B cell (primary cell): ENCODE measurements at regions not wholly inside any gene's neighbourhood (a gene's known extent, or its start where the extent isn't known, plus 50 kb on each side); places are given as distances from the start of the nearest gene placed in this dataset.

Experiments
- ATAC-seq: fragments of 200-7000 bp; cut with Tn5 transposase; one replicate; pipeline ENCODE4 v1.10.0; 2021; ENCODE audit warnings: low read depth, mild to moderate bottlenecking, moderate number of reproducible peaks, moderate library complexity
- CTCF ChIA-PET: fragments of 350-600 bp; sonication (Branson Sonifier 250); formaldehyde crosslinking; loops from one replicate; lab custom pipeline; 2021; ENCODE audit warnings: antibody characterized with exemption, inconsistent platforms; lab: Charles Lee
- POLR2A ChIA-PET: fragments of 350-600 bp; sonication (Branson Sonifier 250); formaldehyde crosslinking; loops from one replicate; lab custom pipeline; 2021; ENCODE audit warnings: antibody characterized with exemption; lab: Charles Lee
- DNase-seq: peaks from one replicate; pipeline ENCODE4 v3.0.0; 2013
- H2AFZ ChIP-seq: 2 replicates; pipeline ENCODE4 v1.6.1; 2012; ENCODE audit warnings: mild to moderate bottlenecking, low read depth, low read length; ENCODE audit not compliant: insufficient read depth, poor library complexity, severe bottlenecking
- H3K27ac ChIP-seq, 2 donors: 1 replicate in 1 of 2; 2 replicates in 1 of 2; pipeline ENCODE4 v1.5.1; 2012 to 2013; ENCODE audit warnings: low read length in 2 of 2, mild to moderate bottlenecking in 2 of 2, moderate library complexity in 1 of 2
- H3K27me3 ChIP-seq, 4 experiments: fragments of 200-600 bp in 1 of 4; sonication (generic) in 1 of 4; replicated peaks in 1 of 4; 1 replicate in 2 of 4; 2 replicates in 2 of 4; pipeline versions ENCODE4 v1.6.1 to v1.7.0; 2013 to 2016; ENCODE audit warnings: low read length in 3 of 4, mild to moderate bottlenecking in 2 of 4, mixed read lengths in 1 of 4, moderate library complexity in 1 of 4; ENCODE audit not compliant: insufficient read depth in 4 of 4, control insufficient read depth in 3 of 4; ENCODE audit errors: control extremely low read depth in 1 of 4
- H3K36me3 ChIP-seq, 2 experiments: replicated peaks in 1 of 2; 1 replicate in 1 of 2; 2 replicates in 1 of 2; pipeline versions ENCODE4 v1.6.1 to v1.7.1; 2013; ENCODE audit warnings: low read length in 1 of 2; ENCODE audit not compliant: insufficient read depth in 2 of 2, control insufficient read depth in 1 of 2; ENCODE audit errors: control extremely low read depth in 1 of 2, extremely low read depth in 1 of 2
- H3K4me1 ChIP-seq, 2 donors: fragments of 200-600 bp in 1 of 2; sonication (generic) in 1 of 2; 1 replicate in 1 of 2; 2 replicates in 1 of 2; pipeline versions ENCODE4 v1.5.1 to v1.6.1; 2013 to 2017; ENCODE audit warnings: low read length in 2 of 2; ENCODE audit not compliant: control insufficient read depth in 2 of 2, insufficient read depth in 2 of 2
- H3K4me2 ChIP-seq: replicated peaks from 2 replicates; pipeline ENCODE3; 2012; ENCODE audit warnings: mild to moderate bottlenecking, low read depth, low read length; ENCODE audit not compliant: poor library complexity, severe bottlenecking
- H3K4me3 ChIP-seq, 5 experiments: fragments of 200-600 bp in 1 of 5; sonication (generic) in 1 of 5; 1 replicate in 3 of 5; 2 replicates in 2 of 5; pipeline versions ENCODE4 v1.5.1 to v1.7.0; 2011 to 2016; ENCODE audit warnings: low read length in 4 of 5, mild to moderate bottlenecking in 4 of 5, low read depth in 2 of 5, control low read depth in 1 of 5, moderate library complexity in 1 of 5; ENCODE audit not compliant: insufficient read depth in 1 of 5; ENCODE audit errors: control extremely low read depth in 1 of 5, extremely low read depth in 1 of 5
- H3K79me2 ChIP-seq: fragments of 200-600 bp; sonication (generic); one replicate; pipeline ENCODE4 v1.6.0; 2016; ENCODE audit warnings: low read length; ENCODE audit not compliant: control insufficient read depth, insufficient read depth
- H3K9ac ChIP-seq: fragments of 200-600 bp; sonication (generic); 2 replicates; pipeline ENCODE4 v1.6.1; 2017; ENCODE audit warnings: mild to moderate bottlenecking, low read length, moderate library complexity
- H3K9me3 ChIP-seq, 3 donors: one replicate each; pipeline versions ENCODE4 v1.6.1 to v1.7.1; 2013; ENCODE audit warnings: low read length in 2 of 3; ENCODE audit not compliant: control insufficient read depth in 2 of 3, insufficient read depth in 1 of 3; ENCODE audit errors: control extremely low read depth in 1 of 3
- H4K20me1 ChIP-seq: 2 replicates; pipeline ENCODE4 v1.6.0; 2012; ENCODE audit warnings: mild to moderate bottlenecking, low read length; ENCODE audit not compliant: insufficient read depth, control insufficient read depth, poor library complexity, severe bottlenecking
- H3K27ac Mint-ChIP-seq: one replicate; pipeline ENCODE4 v1.8.0; 2021; ENCODE audit warnings: mixed read lengths
- H3K27me3 Mint-ChIP-seq: one replicate; pipeline ENCODE4 v1.8.0; 2021; ENCODE audit warnings: mixed read lengths
- H3K4me1 Mint-ChIP-seq: one replicate; pipeline ENCODE4 v1.8.0; 2021; ENCODE audit warnings: mixed read lengths
- H3K4me3 Mint-ChIP-seq: one replicate; pipeline ENCODE4 v1.8.0; 2021; ENCODE audit warnings: mixed read lengths
- H3K9me3 Mint-ChIP-seq: one replicate; pipeline ENCODE4 v1.8.0; 2022; ENCODE audit warnings: mixed read lengths; ENCODE audit not compliant: insufficient read depth
- CTCF ChIP-seq: fragments of 200-600 bp; IDR thresholded peaks from one replicate; pipeline ENCODE4 v1.8.0; 2022; ENCODE audit warnings: antibody characterized with exemption, mild to moderate bottlenecking
- EZH2 ChIP-seq: IDR thresholded peaks from 2 replicates; pipeline ENCODE4 v1.6.1; 2012; ENCODE audit warnings: borderline replicate concordance, low read depth, mild to moderate bottlenecking, moderate library complexity, low read length; ENCODE audit not compliant: insufficient read depth, poor library complexity, severe bottlenecking
- WGBS: methylation state at CpG from one replicate; pipeline ENCODE4 v1.1.5; 2013; ENCODE audit warnings: missing lambda C conversion rate; ENCODE audit not compliant: insufficient coverage; 5-methylcytosine and 5-hydroxymethylcytosine counted together
- intact Hi-C: fragments of 100-400 bp; cut with micrococcal nuclease; formaldehyde crosslinking; loops from one replicate; pipeline ENCODE4 v1.10.0; 2022

- Mint-ChIP-seq H3K4me1 (no peaks in the 10 kb centered on the region), H3K4me3 (no peak overlapping the region), H3K9me3 (peaks cover 13% of the 10 kb centered on the region), H3K27ac (no peak overlapping the region), H3K27me3 (peaks cover 41% of the 10 kb centered on the region)
- no peak overlapping the region for H3K4me2 ChIP-seq
- DNase-seq (no peak), ATAC-seq (no peak)
- H3K9me3 ChIP-seq, result peaks cover 0 to 12% (median 10%) of the 10 kb centered on the region in 3 donors
- no peaks in the 10 kb centered on the region for H3K79me2 ChIP-seq
- H4K20me1 ChIP-seq, result no peaks in the 10 kb centered on the region
- TF ChIP-seq CTCF, result no peak
- TF ChIP-seq EZH2, result no peak
- no peaks in the 10 kb centered on the region for H3K4me1 ChIP-seq
- CTCF ChIA-PET, result interaction anchor here (0.6 kb wide), 1 partner anchor 1393 kb away, joined by 3 read pairs; no protein-coding TSS in a partner anchor
- H3K9ac ChIP-seq, result no peak overlapping the region
- H3K4me3 ChIP-seq, result no peak overlapping the region
- intact Hi-C loops, result no loop called here
- POLR2A ChIA-PET, result no interaction called here
- H3K36me3 ChIP-seq, result no peaks in the 10 kb centered on the region
- no peak overlapping the region for H3K27ac ChIP-seq
- H3K27me3 ChIP-seq, result peaks cover 0 to 12% (median 6%) of the 10 kb centered on the region in 4 experiments
- no peak overlapping the region for H2AFZ ChIP-seq
Measured at GRCh38 chr15:70593795-70594194, 169.6 kb downstream of the UACA start.

- no peak overlapping the region for H3K4me3 Mint-ChIP-seq
- ChIA-PET CTCF (no interaction called here), POLR2A (no interaction called here)
- Histone ChIP-seq H3K27ac (no peak overlapping the region), H3K4me1 (peaks cover 0 to 8% of the 10 kb centered on the region in 2 donors), H3K79me2 (no peaks in the 10 kb centered on the region), H3K27me3 (peaks cover 0 to 24% (median 9%) of the 10 kb centered on the region in 4 experiments), H3K4me3 (no peak overlapping the region), H3K4me2 (no peak overlapping the region), H4K20me1 (no peaks in the 10 kb centered on the region), H3K9ac (no peak overlapping the region), H2AFZ (no peak overlapping the region), H3K9me3 (peaks cover 0 to 15% (median 9%) of the 10 kb centered on the region in 3 donors), H3K36me3 (no peaks in the 10 kb centered on the region)
- intact Hi-C loops, result loop anchor here (10.0 kb wide), 1 partner anchor 1115 kb away; no protein-coding TSS in a partner anchor
- DNase-seq (no peak), ATAC-seq (no peak)
- WGBS, result 100% methylated on average over 1 of the region's 4 CpGs
- H3K9me3 Mint-ChIP-seq, result peaks cover 13% of the 10 kb centered on the region
- H3K27me3 Mint-ChIP-seq, result peaks cover 59% of the 10 kb centered on the region
- H3K4me1 Mint-ChIP-seq, result peaks cover 8% of the 10 kb centered on the region
- TF ChIP-seq CTCF (no peak), EZH2 (no peak)
- H3K27ac Mint-ChIP-seq, result no peak overlapping the region
Measured at GRCh38 chr15:70589728-70590127, 173.6 kb downstream of the UACA start.
